Activated T-helper 2 cell treated with anti-CD3 and anti-CD28 coated beads, Interferon-gamma antibody, Interleukin-2, Interleukin-4, amounts not matched to agents 10 μg/mL and 5 μg/mL and 100 μg/mL, durations not matched to agents 14 hours and 24 hours and 36 hours (primary cell): ENCODE measurements at regions not wholly inside any gene's neighbourhood (a gene's known extent, or its start where the extent isn't known, plus 50 kb on each side); places are given as distances from the start of the nearest gene placed in this dataset.
"Not testable (repeated sequence)": the region's sequence is repeated elsewhere in the genome, so short reads cannot be mapped to it uniquely, and the experiment has no call there.

Source experiments
- DNase-seq: peaks from one replicate; pipeline ENCODE4 v3.0.0; 2021; ENCODE audit warnings: low spot score
- H3K27ac Mint-ChIP-seq: one replicate; pipeline ENCODE4 v1.8.0; 2021; ENCODE audit warnings: mixed read lengths
- H3K27me3 Mint-ChIP-seq: one replicate; pipeline ENCODE4 v1.8.0; 2021; ENCODE audit warnings: low read depth, mixed read lengths
- H3K36me3 Mint-ChIP-seq: one replicate; pipeline ENCODE4 v1.8.0; 2021; ENCODE audit warnings: low read depth, mixed read lengths
- H3K4me1 Mint-ChIP-seq: one replicate; pipeline ENCODE4 v1.8.0; 2021; ENCODE audit warnings: low read depth, mixed read lengths
- H3K4me3 Mint-ChIP-seq: one replicate; pipeline ENCODE4 v1.8.0; 2021; ENCODE audit warnings: low read depth, mild to moderate bottlenecking, moderate library complexity, mixed read lengths
- H3K9me3 Mint-ChIP-seq: one replicate; pipeline ENCODE4 v1.8.0; 2021; ENCODE audit warnings: mixed read lengths
- intact Hi-C: fragments of 100-400 bp; cut with micrococcal nuclease; formaldehyde crosslinking; loops from one replicate; pipeline ENCODE4 v1.15.1; 2023

DNA sequence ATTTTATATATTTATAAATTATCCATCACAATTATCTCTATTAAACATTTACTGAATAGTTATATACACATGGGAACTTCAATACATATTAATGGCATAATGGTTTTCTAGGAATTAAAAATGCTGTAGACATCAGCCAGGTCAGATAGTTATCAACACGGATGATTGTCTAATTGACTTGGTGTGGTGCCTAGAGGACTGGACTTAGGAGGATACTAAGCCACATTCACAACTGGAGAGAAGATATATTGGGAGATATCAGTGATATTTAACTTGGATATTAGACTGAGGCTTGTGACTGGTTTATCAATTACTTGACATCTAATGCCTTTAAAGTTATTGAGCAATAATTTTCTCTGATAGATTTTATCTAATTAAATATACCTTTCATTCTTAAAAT is 794.5 kb upstream of the ANO3 start:
- H3K27ac Mint-ChIP-seq, result no peak overlapping the region
- no peaks in the 10 kb centered on the region for H3K27me3 Mint-ChIP-seq
- H3K36me3 Mint-ChIP-seq, result no peaks in the 10 kb centered on the region
- H3K4me3 Mint-ChIP-seq, result no peak overlapping the region
- DNase-seq, result no peak
- intact Hi-C loops, result no loop called here
- H3K4me1 Mint-ChIP-seq, result no peaks in the 10 kb centered on the region
- peaks cover 46% of the 10 kb centered on the region for H3K9me3 Mint-ChIP-seq

DNA sequence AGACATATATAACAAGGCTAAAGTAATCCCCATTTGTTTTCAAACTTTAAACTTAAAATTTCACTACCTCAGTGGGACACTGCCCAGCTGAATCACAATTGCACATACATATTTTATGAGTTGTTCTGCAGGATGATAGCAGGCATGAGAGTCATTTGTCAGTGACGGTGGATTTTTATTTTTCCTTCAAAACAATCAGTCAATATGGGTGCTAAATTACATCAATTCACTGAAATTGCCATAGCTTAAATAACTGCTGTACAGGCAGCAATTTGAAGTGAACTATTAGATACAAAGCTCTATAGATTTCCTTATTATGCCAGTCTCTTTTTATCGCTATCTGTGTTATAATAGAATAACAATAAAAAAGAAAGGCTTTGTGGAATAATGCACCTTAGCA is 784.6 kb upstream of the ANO3 start:
- Mint-ChIP-seq H3K9me3 (peaks cover 24% of the 10 kb centered on the region), H3K36me3 (no peaks in the 10 kb centered on the region), H3K27ac (no peak overlapping the region), H3K27me3 (no peaks in the 10 kb centered on the region), H3K4me1 (no peaks in the 10 kb centered on the region), H3K4me3 (no peak overlapping the region)
- DNase-seq, result no peak
- intact Hi-C loops, result no loop called here

DNA sequence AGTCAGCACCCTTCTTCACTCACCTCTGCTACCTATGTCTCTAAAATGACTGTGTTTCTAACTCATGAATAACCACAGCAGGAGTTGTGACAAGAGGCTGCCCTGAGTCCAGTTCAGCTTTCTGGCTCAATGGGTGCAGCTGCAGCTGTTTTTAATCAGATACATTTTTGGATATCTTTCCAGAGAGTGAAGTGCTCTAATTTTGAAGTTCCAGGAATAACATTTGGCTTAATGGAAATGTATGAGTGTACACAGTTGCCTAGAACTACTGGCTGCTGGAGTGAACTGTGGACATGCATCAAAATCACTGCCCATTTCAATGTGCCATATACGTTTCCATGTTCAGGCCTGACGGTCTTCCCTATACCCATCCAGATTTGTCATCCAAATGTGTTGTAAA is 769.5 kb upstream of the ANO3 start:
- Mint-ChIP-seq H3K9me3 (peaks cover 28% of the 10 kb centered on the region), H3K36me3 (no peaks in the 10 kb centered on the region), H3K27ac (no peak overlapping the region), H3K27me3 (no peaks in the 10 kb centered on the region), H3K4me1 (no peaks in the 10 kb centered on the region), H3K4me3 (no peak overlapping the region)
- no peak for DNase-seq
- intact Hi-C loops, result no loop called here

DNA sequence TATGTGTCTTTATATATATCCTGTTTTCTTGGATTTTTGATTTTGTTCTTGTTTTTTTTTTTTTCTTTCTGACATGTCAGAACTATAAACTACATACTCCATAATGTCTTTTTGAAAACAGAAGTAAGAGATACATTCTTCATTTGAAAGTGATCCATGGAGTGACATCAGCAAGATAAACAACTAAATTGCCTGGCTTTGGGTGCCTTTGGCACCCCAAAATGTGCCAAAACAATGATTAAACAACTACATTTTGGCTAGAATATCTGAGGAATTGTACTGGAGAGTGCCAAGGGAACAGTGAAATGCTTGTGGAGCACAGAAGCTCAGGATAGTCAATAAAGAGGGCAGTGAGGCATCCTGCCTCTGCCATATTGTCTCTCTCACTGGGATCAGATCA is 766.1 kb upstream of the ANO3 start:
- Mint-ChIP-seq H3K4me1 (no peaks in the 10 kb centered on the region), H3K27me3 (no peaks in the 10 kb centered on the region), H3K27ac (no peak overlapping the region), H3K4me3 (no peak overlapping the region), H3K36me3 (no peaks in the 10 kb centered on the region), H3K9me3 (peaks cover 26% of the 10 kb centered on the region)
- DNase-seq, result no peak
- intact Hi-C loops, result no loop called here

DNA sequence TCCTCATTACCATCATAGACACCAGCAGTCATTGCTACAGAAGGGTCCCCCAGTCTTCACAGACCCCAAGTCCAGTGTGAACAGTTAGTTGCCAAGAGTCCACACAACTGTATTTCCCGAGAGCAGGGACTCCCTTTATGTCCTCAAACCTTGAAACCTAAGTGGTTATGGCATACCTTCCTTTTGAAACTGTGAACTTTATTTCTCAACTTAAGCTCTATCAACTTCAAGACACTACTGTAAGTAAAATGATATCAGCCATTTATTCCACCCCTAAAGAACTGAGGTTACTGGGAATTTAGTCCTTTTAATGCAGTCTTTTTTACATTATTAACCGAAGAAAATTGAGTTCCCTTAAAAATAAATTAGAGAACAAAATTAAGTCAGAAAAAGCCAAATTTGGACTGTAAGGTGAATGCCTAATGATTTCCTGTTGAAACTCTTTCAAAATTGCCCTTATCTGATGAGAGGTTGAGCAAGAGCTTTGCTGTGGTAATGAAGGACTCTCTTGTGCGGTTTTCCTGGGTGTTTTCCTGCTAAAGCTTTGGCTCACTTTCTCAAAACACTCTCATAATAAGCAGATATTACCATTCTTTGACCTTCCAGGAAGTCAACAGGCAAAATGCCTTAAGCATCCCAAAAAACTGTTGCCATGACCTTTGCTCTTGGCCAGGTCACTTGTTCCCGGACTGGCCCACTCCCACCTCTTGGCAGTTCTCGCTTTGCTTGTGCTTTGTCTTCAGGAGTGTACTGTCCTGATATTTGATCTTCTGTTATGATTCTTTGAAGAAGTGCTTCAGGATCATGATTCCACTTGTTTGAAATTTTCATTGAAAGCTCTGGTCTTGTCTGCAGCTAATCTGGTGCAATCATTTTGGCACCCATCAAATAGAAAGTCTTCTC is 765.4 kb upstream of the ANO3 start:
- H3K36me3 Mint-ChIP-seq, result no peaks in the 10 kb centered on the region
- no peak overlapping the region for H3K4me3 Mint-ChIP-seq
- intact Hi-C loops, result no loop called here
- no peaks in the 10 kb centered on the region for H3K4me1 Mint-ChIP-seq
- peaks cover 26% of the 10 kb centered on the region for H3K9me3 Mint-ChIP-seq
- H3K27me3 Mint-ChIP-seq, result no peaks in the 10 kb centered on the region
- H3K27ac Mint-ChIP-seq, result no peak overlapping the region
- no peak for DNase-seq

DNA sequence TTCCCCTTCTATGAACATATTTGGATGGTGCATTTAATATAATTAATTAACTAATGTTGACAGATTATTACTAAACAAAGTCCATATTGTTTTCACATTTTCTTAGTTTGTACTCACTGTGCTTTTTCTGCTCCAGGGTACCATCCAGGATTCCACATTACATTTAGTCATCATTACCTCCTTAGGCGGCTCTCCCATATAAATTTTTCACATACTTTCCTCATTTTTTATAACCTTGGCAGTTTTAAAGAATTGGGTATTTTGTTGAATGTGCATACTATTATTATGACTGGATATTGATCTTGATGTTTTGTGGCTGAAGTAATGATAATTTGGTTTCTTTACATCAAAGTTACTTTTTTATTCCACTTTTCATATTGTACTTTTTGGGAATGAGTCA is 755.6 kb upstream of the ANO3 start:
- intact Hi-C loops, result no loop called here
- no peaks in the 10 kb centered on the region for H3K4me1 Mint-ChIP-seq
- H3K36me3 Mint-ChIP-seq, result no peaks in the 10 kb centered on the region
- H3K4me3 Mint-ChIP-seq, result no peak overlapping the region
- peaks cover 30% of the 10 kb centered on the region for H3K9me3 Mint-ChIP-seq
- no peak overlapping the region for H3K27ac Mint-ChIP-seq
- H3K27me3 Mint-ChIP-seq, result no peaks in the 10 kb centered on the region
- DNase-seq, result no peak

DNA sequence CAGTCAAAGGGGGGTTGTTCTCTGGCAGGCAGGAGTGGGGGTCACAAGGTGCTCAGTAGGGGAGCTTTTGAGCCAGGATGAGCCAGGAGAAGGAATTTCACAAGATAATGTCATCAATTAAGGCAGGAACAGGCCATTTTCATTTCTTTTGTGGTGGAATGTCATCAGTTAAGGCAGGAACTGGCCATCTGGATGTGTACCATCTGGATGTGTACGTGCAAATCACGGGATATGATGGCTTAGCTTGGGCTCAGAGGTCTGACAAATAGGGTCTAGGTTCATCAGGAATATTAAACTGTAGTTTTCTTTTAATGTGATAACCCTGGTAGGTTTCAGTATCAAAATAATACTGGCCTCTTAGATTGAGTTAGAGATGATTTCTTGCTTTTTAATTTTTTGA is 752.4 kb upstream of the ANO3 start:
- H3K9me3 Mint-ChIP-seq, result peaks cover 37% of the 10 kb centered on the region
- H3K4me1 Mint-ChIP-seq, H3K27me3 Mint-ChIP-seq, H3K36me3 Mint-ChIP-seq, DNase-seq, intact Hi-C loops, H3K4me3 Mint-ChIP-seq, H3K27ac Mint-ChIP-seq: not testable (repeated sequence)

DNA sequence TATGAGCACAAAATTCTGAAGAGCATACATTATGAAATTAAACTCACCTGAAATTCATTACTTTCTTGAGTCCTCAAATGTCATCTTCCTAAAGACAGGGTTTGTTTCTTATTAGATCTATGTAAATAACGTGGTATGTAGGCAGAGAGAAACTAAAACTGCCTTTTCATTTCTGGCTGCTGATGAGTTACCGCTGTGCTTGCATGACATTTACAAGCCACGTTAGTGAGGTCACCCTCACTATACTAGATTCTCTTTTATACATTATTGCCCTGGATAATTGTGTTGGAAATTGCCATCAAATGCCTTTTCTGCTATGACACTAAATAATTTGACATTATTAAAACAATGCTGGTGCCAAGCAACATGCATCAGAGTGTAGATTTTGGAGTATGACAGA is 748.3 kb upstream of the ANO3 start:
- no peak overlapping the region for H3K27ac Mint-ChIP-seq
- H3K36me3 Mint-ChIP-seq, result no peaks in the 10 kb centered on the region
- DNase-seq, result no peak
- intact Hi-C loops, result no loop called here
- no peaks in the 10 kb centered on the region for H3K4me1 Mint-ChIP-seq
- peaks cover 47% of the 10 kb centered on the region for H3K9me3 Mint-ChIP-seq
- no peaks in the 10 kb centered on the region for H3K27me3 Mint-ChIP-seq
- H3K4me3 Mint-ChIP-seq, result no peak overlapping the region

DNA sequence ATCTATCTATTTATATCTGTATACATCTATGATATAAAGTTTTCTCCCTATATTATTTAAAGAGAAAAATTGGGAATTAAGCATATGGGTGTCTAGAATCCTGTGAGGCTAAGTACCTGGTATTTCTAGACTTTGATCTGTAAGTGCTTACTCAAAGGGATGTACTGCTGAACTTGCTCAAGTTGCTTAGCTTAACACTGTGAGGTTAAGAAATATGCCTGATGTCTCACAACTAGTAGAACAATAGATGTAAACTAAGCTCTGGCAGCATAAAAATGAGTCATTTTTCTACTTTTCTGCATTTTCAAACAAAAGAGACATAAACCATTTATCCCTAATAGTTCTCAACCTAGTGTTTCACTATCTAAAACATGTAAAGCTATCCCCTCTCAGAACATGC is 744.4 kb upstream of the ANO3 start:
- Mint-ChIP-seq H3K36me3 (no peaks in the 10 kb centered on the region), H3K4me3 (no peak overlapping the region), H3K27me3 (no peaks in the 10 kb centered on the region), H3K27ac (no peak overlapping the region), H3K4me1 (no peaks in the 10 kb centered on the region), H3K9me3 (peaks cover 62% of the 10 kb centered on the region)
- intact Hi-C loops, result no loop called here
- DNase-seq, result no peak

DNA sequence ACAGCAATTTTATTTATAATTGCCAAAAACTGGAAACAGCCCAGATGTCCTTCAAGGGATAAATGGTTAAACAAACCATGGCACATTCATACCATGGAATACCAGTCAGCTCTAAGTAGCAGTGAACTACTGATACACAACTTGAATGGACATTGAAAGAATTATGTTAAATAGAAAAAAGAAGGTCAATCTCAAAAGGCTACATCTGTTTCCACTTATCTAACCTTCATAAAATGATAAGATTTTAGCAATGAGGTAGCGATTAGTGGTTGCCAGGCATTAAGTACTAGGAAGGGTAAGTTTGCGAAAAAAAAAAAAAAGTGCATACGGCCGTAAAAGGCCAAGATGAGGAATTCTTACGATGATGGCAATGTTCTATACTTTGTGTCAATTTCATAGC is 738.7 kb upstream of the ANO3 start:
- H3K27me3 Mint-ChIP-seq, result no peaks in the 10 kb centered on the region
- no peak for DNase-seq
- no peaks in the 10 kb centered on the region for H3K36me3 Mint-ChIP-seq
- peaks cover 52% of the 10 kb centered on the region for H3K9me3 Mint-ChIP-seq
- intact Hi-C loops, result no loop called here
- H3K27ac Mint-ChIP-seq, result no peak overlapping the region
- no peaks in the 10 kb centered on the region for H3K4me1 Mint-ChIP-seq
- H3K4me3 Mint-ChIP-seq, result no peak overlapping the region

DNA sequence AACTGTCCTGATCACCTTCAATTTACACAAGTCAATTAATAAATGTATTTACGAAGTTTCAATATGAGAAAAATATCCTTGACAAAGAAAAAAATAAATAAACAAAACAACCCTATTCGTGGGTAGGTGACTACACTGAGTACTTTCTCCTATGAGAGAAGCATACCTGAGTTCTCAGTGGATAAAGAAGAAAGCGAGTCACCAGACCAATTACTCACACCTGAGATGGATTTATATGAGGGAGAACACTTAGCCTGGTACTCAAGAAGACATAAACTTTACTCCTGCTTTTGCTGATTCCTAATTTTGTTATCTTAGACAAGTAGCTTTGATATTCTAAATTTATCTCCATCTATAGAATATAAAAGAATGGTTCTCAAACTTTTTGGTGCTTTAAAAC is 735.2 kb upstream of the ANO3 start:
- no peaks in the 10 kb centered on the region for H3K27me3 Mint-ChIP-seq

DNA sequence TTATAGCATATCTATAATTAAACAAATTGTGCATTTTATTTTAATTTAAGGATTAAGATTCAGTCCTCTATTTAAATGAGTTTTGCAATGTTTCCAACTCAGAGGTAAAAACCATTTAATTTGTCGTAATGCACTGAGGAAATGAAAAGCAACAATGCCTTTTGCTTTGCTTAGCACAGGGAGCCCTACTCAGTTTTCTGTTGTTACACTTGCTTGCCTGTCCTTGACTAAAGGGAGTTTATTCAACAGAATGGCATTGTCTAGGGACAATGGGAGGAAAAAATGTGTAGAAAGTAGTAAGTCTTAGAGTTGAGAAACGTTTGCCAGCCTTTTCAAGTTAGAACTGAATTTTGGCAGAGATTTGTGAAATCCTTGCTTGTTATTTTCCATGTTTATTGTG is 734.2 kb upstream of the ANO3 start:
- intact Hi-C loops, result no loop called here
- no peak for DNase-seq
- Mint-ChIP-seq H3K4me1 (no peaks in the 10 kb centered on the region), H3K9me3 (peaks cover 24% of the 10 kb centered on the region), H3K27me3 (no peaks in the 10 kb centered on the region), H3K27ac (no peak overlapping the region), H3K4me3 (no peak overlapping the region), H3K36me3 (no peaks in the 10 kb centered on the region)

More for the DNA sequence above, 735.2 kb upstream of the ANO3 start:
- Mint-ChIP-seq H3K4me1 (no peaks in the 10 kb centered on the region), H3K4me3 (no peak overlapping the region), H3K9me3 (peaks cover 24% of the 10 kb centered on the region), H3K27ac (no peak overlapping the region), H3K36me3 (no peaks in the 10 kb centered on the region)
- intact Hi-C loops, result no loop called here
- no peak for DNase-seq

DNA sequence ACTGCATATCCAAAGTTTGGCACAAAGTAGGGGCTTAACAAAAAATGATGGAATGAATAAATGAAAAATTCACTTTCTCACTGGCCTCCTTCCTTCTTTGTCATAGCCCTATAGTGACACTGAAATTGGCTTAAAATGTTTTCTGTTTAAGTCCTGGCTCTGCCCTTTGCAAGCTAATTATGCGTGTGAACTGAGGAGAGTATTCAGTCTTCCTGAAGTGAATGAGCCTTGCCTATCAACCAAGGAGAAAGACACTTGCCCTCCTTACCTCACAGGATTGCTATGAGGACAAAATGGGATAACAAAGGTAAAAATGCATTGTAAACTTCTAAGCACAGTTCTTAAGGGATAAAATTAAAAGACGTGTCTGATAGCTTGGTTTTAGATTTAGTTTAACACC is 729.8 kb upstream of the ANO3 start:
- Mint-ChIP-seq H3K4me1 (no peaks in the 10 kb centered on the region), H3K9me3 (peaks cover 25% of the 10 kb centered on the region), H3K36me3 (no peaks in the 10 kb centered on the region), H3K27ac (no peak overlapping the region), H3K4me3 (no peak overlapping the region), H3K27me3 (no peaks in the 10 kb centered on the region)
- intact Hi-C loops, result no loop called here
- no peak for DNase-seq

DNA sequence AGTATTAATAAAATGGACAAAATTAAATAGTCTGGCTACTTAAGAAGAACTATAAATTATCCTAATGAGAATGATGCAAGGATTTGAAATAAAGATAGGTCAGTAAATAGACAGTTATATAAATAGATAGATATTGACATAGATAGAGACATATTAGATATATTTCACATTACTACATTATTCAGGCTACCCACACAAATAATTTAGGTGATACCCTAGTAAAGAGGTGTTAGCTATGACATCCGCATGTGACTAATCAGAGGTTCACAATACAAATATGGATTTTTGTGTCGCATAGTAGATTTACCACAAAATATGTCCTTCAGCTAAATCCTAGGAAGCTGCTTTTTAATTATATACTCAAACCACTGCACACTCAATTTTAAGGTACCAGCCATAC is 729.0 kb upstream of the ANO3 start:
- Mint-ChIP-seq H3K36me3 (no peaks in the 10 kb centered on the region), H3K4me1 (no peaks in the 10 kb centered on the region), H3K9me3 (peaks cover 33% of the 10 kb centered on the region), H3K27me3 (no peaks in the 10 kb centered on the region), H3K4me3 (no peak overlapping the region), H3K27ac (no peak overlapping the region)
- intact Hi-C loops, result no loop called here
- DNase-seq, result no peak
